Mammary epithelial cell (primary cell): ENCODE measurements at regions not wholly inside any gene's neighbourhood (a gene's known extent, or its start where the extent isn't known, plus 50 kb on each side); places are given as distances from the start of the nearest gene placed in this dataset.
"Not testable (repeated sequence)": the region's sequence is repeated elsewhere in the genome, so short reads cannot be mapped to it uniquely, and the experiment has no call there.

Source experiments
- EZH2 ChIP-seq: IDR thresholded peaks from 2 replicates; pipeline ENCODE4 v1.6.1; 2012; ENCODE audit warnings: low read length, inconsistent platforms, borderline replicate concordance
- TF ChIP-seq, protein P1 (sequence below), 2 donors: IDR thresholded peaks in 1 of 2; conservative IDR thresholded peaks in 1 of 2; 2 replicates each; pipeline ENCODE4 v1.5.1; 2011 to 2012; ENCODE audit warnings: inconsistent platforms in 2 of 2, low read length in 2 of 2, mild to moderate bottlenecking in 2 of 2, control low read depth in 1 of 2, low read depth in 1 of 2; ENCODE audit not compliant: insufficient read depth in 1 of 2; ENCODE audit errors: extremely low read depth in 1 of 2

DNA sequence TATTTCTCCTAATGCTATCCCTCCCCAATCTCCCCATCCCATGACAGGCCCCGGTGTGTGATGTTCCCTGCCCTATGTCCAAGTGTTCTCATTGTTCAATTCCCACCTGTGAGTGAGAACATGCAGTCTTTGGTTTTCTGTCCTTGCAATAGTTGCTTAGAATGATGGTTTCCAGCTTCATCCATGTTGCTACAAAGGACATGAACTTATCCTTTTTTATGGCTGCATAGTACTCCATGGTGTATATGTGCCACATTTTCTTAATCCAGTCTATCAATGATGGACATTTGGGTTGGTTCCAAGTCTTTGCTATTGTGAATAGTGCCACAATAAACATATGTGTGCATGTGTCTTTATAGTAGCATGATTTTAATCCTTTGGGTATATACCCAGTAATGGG is 51.3 kb upstream of the RIOK2 start:
- TF ChIP-seq, protein P1, sequence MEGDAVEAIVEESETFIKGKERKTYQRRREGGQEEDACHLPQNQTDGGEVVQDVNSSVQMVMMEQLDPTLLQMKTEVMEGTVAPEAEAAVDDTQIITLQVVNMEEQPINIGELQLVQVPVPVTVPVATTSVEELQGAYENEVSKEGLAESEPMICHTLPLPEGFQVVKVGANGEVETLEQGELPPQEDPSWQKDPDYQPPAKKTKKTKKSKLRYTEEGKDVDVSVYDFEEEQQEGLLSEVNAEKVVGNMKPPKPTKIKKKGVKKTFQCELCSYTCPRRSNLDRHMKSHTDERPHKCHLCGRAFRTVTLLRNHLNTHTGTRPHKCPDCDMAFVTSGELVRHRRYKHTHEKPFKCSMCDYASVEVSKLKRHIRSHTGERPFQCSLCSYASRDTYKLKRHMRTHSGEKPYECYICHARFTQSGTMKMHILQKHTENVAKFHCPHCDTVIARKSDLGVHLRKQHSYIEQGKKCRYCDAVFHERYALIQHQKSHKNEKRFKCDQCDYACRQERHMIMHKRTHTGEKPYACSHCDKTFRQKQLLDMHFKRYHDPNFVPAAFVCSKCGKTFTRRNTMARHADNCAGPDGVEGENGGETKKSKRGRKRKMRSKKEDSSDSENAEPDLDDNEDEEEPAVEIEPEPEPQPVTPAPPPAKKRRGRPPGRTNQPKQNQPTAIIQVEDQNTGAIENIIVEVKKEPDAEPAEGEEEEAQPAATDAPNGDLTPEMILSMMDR (conservative IDR thresholded peaks at IDR 0.05 in 1 of 2, IDR thresholded peaks at IDR 0.05 in 1 of 2; ENCODE audit: extremely low read depth in 1 of 2, insufficient read depth in 1 of 2, low read depth in 1 of 2, low read length in 2 of 2) = not testable (repeated sequence)
- TF ChIP-seq EZH2 = not testable (repeated sequence)
